CD14-positive monocyte (primary cell): ENCODE measurements at regions not wholly inside any gene's neighbourhood (a gene's known extent, or its start where the extent isn't known, plus 50 kb on each side); places are given as distances from the start of the nearest gene placed in this dataset.

Source experiments
- DNase-seq, 3 donors: peaks; one replicate each; pipeline ENCODE4 v3.0.0-alpha.2; 2011 to 2022
- H2AFZ ChIP-seq: 2 replicates; pipeline ENCODE4 v1.6.0; 2012; ENCODE audit warnings: mild to moderate bottlenecking, low read depth, low read length, inconsistent platforms; ENCODE audit not compliant: insufficient read depth, poor library complexity, severe bottlenecking
- H3K27ac ChIP-seq, 2 donors: 1 replicate in 1 of 2; 2 replicates in 1 of 2; pipeline ENCODE4 v1.5.1; 2012 to 2013; ENCODE audit warnings: low read length in 2 of 2, control low read depth in 1 of 2, inconsistent platforms in 1 of 2, low read depth in 1 of 2, mild to moderate bottlenecking in 1 of 2
- H3K27me3 ChIP-seq, 2 donors: one replicate each; pipeline versions ENCODE4 v1.6.0 to v1.6.1; 2011 to 2013; ENCODE audit warnings: low read length in 2 of 2; ENCODE audit not compliant: control insufficient read depth in 2 of 2, insufficient read depth in 2 of 2
- H3K36me3 ChIP-seq, 2 donors: replicated peaks in 1 of 2; 1 replicate in 1 of 2; 2 replicates in 1 of 2; pipeline versions ENCODE4 v1.5.1 to v1.6.1; 2012 to 2013; ENCODE audit warnings: low read length in 2 of 2, control low read depth in 1 of 2, inconsistent platforms in 1 of 2, mild to moderate bottlenecking in 1 of 2; ENCODE audit not compliant: insufficient read depth in 2 of 2, control insufficient read depth in 1 of 2
- H3K4me1 ChIP-seq, 2 donors: 1 replicate in 1 of 2; 2 replicates in 1 of 2; pipeline versions ENCODE4 v1.5.1 to v1.6.1; 2012 to 2013; ENCODE audit warnings: low read length in 2 of 2, control low read depth in 1 of 2, inconsistent platforms in 1 of 2, mild to moderate bottlenecking in 1 of 2, moderate library complexity in 1 of 2; ENCODE audit not compliant: insufficient read depth in 2 of 2, control insufficient read depth in 1 of 2
- H3K4me2 ChIP-seq: replicated peaks from 2 replicates; pipeline ENCODE3; 2012; ENCODE audit warnings: low read length, moderate library complexity, mild to moderate bottlenecking; ENCODE audit not compliant: poor library complexity, severe bottlenecking; ENCODE audit errors: extremely low read depth
- H3K4me3 ChIP-seq, 3 experiments: fragments of 200-600 bp in 1 of 3; sonication (generic) in 1 of 3; replicated peaks in 1 of 3; 1 replicate in 2 of 3; 2 replicates in 1 of 3; pipeline ENCODE4 v1.5.1; 2011 to 2013; ENCODE audit warnings: low read length in 3 of 3, mild to moderate bottlenecking in 3 of 3, control low read depth in 2 of 3, low read depth in 2 of 3, inconsistent platforms in 1 of 3, moderate library complexity in 1 of 3
- H3K79me2 ChIP-seq: 2 replicates; pipeline ENCODE4 v1.6.0; 2012; ENCODE audit warnings: mild to moderate bottlenecking, control low read depth, inconsistent platforms, low read length, moderate library complexity; ENCODE audit not compliant: insufficient read depth
- H3K9ac ChIP-seq: 2 replicates; pipeline ENCODE4 v1.6.0; 2017; ENCODE audit warnings: low read length, mild to moderate bottlenecking; ENCODE audit not compliant: insufficient read depth, poor library complexity, severe bottlenecking
- H3K9me3 ChIP-seq, 2 donors: replicated peaks in 1 of 2; 1 replicate in 1 of 2; 2 replicates in 1 of 2; pipeline versions ENCODE4 v1.5.1 to v1.6.1; 2012 to 2013; ENCODE audit warnings: low read length in 2 of 2, control low read depth in 1 of 2; ENCODE audit not compliant: control insufficient read depth in 1 of 2, insufficient read depth in 1 of 2
- H4K20me1 ChIP-seq: 2 replicates; pipeline ENCODE4 v1.6.0; 2012; ENCODE audit warnings: mild to moderate bottlenecking, low read length, control low read depth, moderate library complexity; ENCODE audit not compliant: insufficient read depth
- H3K27ac Mint-ChIP-seq, 7 donors: one replicate each; pipeline ENCODE4 v1.8.0; 2020; ENCODE audit warnings: mild to moderate bottlenecking in 7 of 7, mixed read lengths in 7 of 7, moderate library complexity in 6 of 7, inconsistent platforms in 2 of 7
- H3K27me3 Mint-ChIP-seq, 3 donors: one replicate each; pipeline ENCODE4 v1.8.0; 2021 to 2022; ENCODE audit warnings: low read depth in 3 of 3, mild to moderate bottlenecking in 3 of 3, mixed read lengths in 3 of 3, moderate library complexity in 3 of 3, inconsistent platforms in 1 of 3
- H3K36me3 Mint-ChIP-seq, 2 donors: one replicate each; pipeline ENCODE4 v1.8.0; 2020; ENCODE audit warnings: mixed read lengths in 2 of 2, inconsistent platforms in 1 of 2, mild to moderate bottlenecking in 1 of 2
- H3K4me1 Mint-ChIP-seq: one replicate; pipeline ENCODE4 v1.8.0; 2020; ENCODE audit warnings: mild to moderate bottlenecking, mixed read lengths
- H3K4me3 Mint-ChIP-seq, 2 donors: one replicate each; pipeline ENCODE4 v1.8.0; 2020; ENCODE audit warnings: mild to moderate bottlenecking in 2 of 2, mixed read lengths in 2 of 2, moderate library complexity in 1 of 2
- H3K9me3 Mint-ChIP-seq, 7 donors: one replicate each; pipeline ENCODE4 v1.8.0; 2020 to 2022; ENCODE audit warnings: mixed read lengths in 7 of 7, mild to moderate bottlenecking in 6 of 7, moderate library complexity in 6 of 7, inconsistent platforms in 2 of 7
- CTCF ChIP-seq: fragments of 200-600 bp; IDR thresholded peaks from one replicate; pipeline ENCODE4 v1.8.0; 2022; ENCODE audit warnings: antibody characterized with exemption, mild to moderate bottlenecking
- WGBS: methylation state at CpG from one replicate; pipeline ENCODE4 v1.1.5; 2013; ENCODE audit warnings: missing lambda C conversion rate; ENCODE audit not compliant: insufficient coverage; 5-methylcytosine and 5-hydroxymethylcytosine counted together
- intact Hi-C, 2 donors: fragments of 100-400 bp; cut with micrococcal nuclease; formaldehyde crosslinking; loops; one replicate each; pipeline versions ENCODE4 v1.15.0 to v1.15.1; 2023

DNA sequence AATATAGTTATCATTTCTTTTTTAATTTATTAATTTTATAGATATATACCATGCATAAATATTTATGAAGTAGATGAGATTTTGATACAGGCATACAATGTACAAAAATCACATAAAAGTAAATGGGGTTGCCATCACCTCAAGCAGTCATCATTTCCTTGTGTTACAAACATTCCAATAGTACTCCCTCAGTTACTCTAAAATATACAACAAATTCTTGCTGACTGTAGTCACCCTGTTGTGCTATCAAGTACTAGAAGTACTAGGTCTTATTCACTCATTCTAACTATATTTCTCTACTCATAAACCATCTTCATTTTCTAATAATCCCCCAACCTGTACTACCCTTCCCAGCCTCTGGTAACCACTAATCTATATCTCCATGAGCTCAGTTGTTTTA lies 432.6 kb upstream of the SYT1 start:
- Histone ChIP-seq H3K9ac (no peak overlapping the region), H3K36me3 (no peaks in the 10 kb centered on the region), H3K4me1 (no peaks in the 10 kb centered on the region), H4K20me1 (no peaks in the 10 kb centered on the region), H3K79me2 (no peaks in the 10 kb centered on the region), H3K4me3 (no peak overlapping the region), H3K27ac (no peak overlapping the region), H3K27me3 (no peaks in the 10 kb centered on the region), H2AFZ (no peak overlapping the region), H3K4me2 (no peak overlapping the region), H3K9me3 (peaks cover 0 to 3% of the 10 kb centered on the region in 2 donors)
- DNase-seq, result no peak
- Mint-ChIP-seq H3K4me3 (no peak overlapping the region), H3K27ac (no peak overlapping the region), H3K27me3 (peaks cover 0 to 2% (median 0%) of the 10 kb centered on the region in 3 donors), H3K4me1 (no peaks in the 10 kb centered on the region), H3K9me3 (peaks cover 0 to 6% (median 4%) of the 10 kb centered on the region in 7 donors), H3K36me3 (no peaks in the 10 kb centered on the region)
- no peak for TF ChIP-seq CTCF
- intact Hi-C loops, result no loop called here

- 87% methylated on average over 5 of the region's 5 CpGs for WGBS
- H3K27ac Mint-ChIP-seq, result no peak overlapping the region
- H3K9me3 ChIP-seq, result peaks cover 11 to 14% of the 10 kb centered on the region in 2 donors
- H2AFZ ChIP-seq, result no peak overlapping the region
- intact Hi-C loops, result no loop called here
- peaks cover 0 to 2% (median 0%) of the 10 kb centered on the region in 3 donors for H3K27me3 Mint-ChIP-seq
- peaks cover 0 to 6% of the 10 kb centered on the region in 2 donors for H3K4me1 ChIP-seq
- H3K9me3 Mint-ChIP-seq, result peaks cover 5 to 16% (median 11%) of the 10 kb centered on the region in 7 donors
- no peak overlapping the region for H3K4me2 ChIP-seq
- H3K9ac ChIP-seq, result no peak overlapping the region
- H3K4me1 Mint-ChIP-seq, result no peaks in the 10 kb centered on the region
- H3K79me2 ChIP-seq, result no peaks in the 10 kb centered on the region
- no peak for DNase-seq
- no peaks in the 10 kb centered on the region for H3K36me3 Mint-ChIP-seq
- H3K27ac ChIP-seq, result no peak overlapping the region
- H3K36me3 ChIP-seq, result no peaks in the 10 kb centered on the region
- H3K4me3 ChIP-seq, result no peak overlapping the region
- H3K27me3 ChIP-seq, result no peaks in the 10 kb centered on the region
- no peak for TF ChIP-seq CTCF
- H3K4me3 Mint-ChIP-seq, result no peak overlapping the region
- no peaks in the 10 kb centered on the region for H4K20me1 ChIP-seq
Measured at GRCh38 chr12:78439666-78440065, 424.9 kb upstream of the SYT1 start.
